B cell (primary cell): ENCODE measurements at regions not wholly inside any gene's neighbourhood (a gene's known extent, or its start where the extent isn't known, plus 50 kb on each side); places are given as distances from the start of the nearest gene placed in this dataset.

Experiments used
- ATAC-seq: fragments of 200-7000 bp; cut with Tn5 transposase; one replicate; pipeline ENCODE4 v1.10.0; 2021; ENCODE audit warnings: low read depth, mild to moderate bottlenecking, moderate number of reproducible peaks, moderate library complexity
- CTCF ChIA-PET: fragments of 350-600 bp; sonication (Branson Sonifier 250); formaldehyde crosslinking; loops from one replicate; lab custom pipeline; 2021; ENCODE audit warnings: antibody characterized with exemption, inconsistent platforms; lab: Charles Lee
- POLR2A ChIA-PET: fragments of 350-600 bp; sonication (Branson Sonifier 250); formaldehyde crosslinking; loops from one replicate; lab custom pipeline; 2021; ENCODE audit warnings: antibody characterized with exemption; lab: Charles Lee
- DNase-seq: peaks from one replicate; pipeline ENCODE4 v3.0.0; 2013
- H2AFZ ChIP-seq: 2 replicates; pipeline ENCODE4 v1.6.1; 2012; ENCODE audit warnings: mild to moderate bottlenecking, low read depth, low read length; ENCODE audit not compliant: insufficient read depth, poor library complexity, severe bottlenecking
- H3K27ac ChIP-seq, 2 donors: 1 replicate in 1 of 2; 2 replicates in 1 of 2; pipeline ENCODE4 v1.5.1; 2012 to 2013; ENCODE audit warnings: low read length in 2 of 2, mild to moderate bottlenecking in 2 of 2, moderate library complexity in 1 of 2
- H3K27me3 ChIP-seq, 4 experiments: fragments of 200-600 bp in 1 of 4; sonication (generic) in 1 of 4; replicated peaks in 1 of 4; 1 replicate in 2 of 4; 2 replicates in 2 of 4; pipeline versions ENCODE4 v1.6.1 to v1.7.0; 2013 to 2016; ENCODE audit warnings: low read length in 3 of 4, mild to moderate bottlenecking in 2 of 4, mixed read lengths in 1 of 4, moderate library complexity in 1 of 4; ENCODE audit not compliant: insufficient read depth in 4 of 4, control insufficient read depth in 3 of 4; ENCODE audit errors: control extremely low read depth in 1 of 4
- H3K36me3 ChIP-seq, 2 experiments: replicated peaks in 1 of 2; 1 replicate in 1 of 2; 2 replicates in 1 of 2; pipeline versions ENCODE4 v1.6.1 to v1.7.1; 2013; ENCODE audit warnings: low read length in 1 of 2; ENCODE audit not compliant: insufficient read depth in 2 of 2, control insufficient read depth in 1 of 2; ENCODE audit errors: control extremely low read depth in 1 of 2, extremely low read depth in 1 of 2
- H3K4me1 ChIP-seq, 2 donors: fragments of 200-600 bp in 1 of 2; sonication (generic) in 1 of 2; 1 replicate in 1 of 2; 2 replicates in 1 of 2; pipeline versions ENCODE4 v1.5.1 to v1.6.1; 2013 to 2017; ENCODE audit warnings: low read length in 2 of 2; ENCODE audit not compliant: control insufficient read depth in 2 of 2, insufficient read depth in 2 of 2
- H3K4me2 ChIP-seq: replicated peaks from 2 replicates; pipeline ENCODE3; 2012; ENCODE audit warnings: mild to moderate bottlenecking, low read depth, low read length; ENCODE audit not compliant: poor library complexity, severe bottlenecking
- H3K4me3 ChIP-seq, 5 experiments: fragments of 200-600 bp in 1 of 5; sonication (generic) in 1 of 5; 1 replicate in 3 of 5; 2 replicates in 2 of 5; pipeline versions ENCODE4 v1.5.1 to v1.7.0; 2011 to 2016; ENCODE audit warnings: low read length in 4 of 5, mild to moderate bottlenecking in 4 of 5, low read depth in 2 of 5, control low read depth in 1 of 5, moderate library complexity in 1 of 5; ENCODE audit not compliant: insufficient read depth in 1 of 5; ENCODE audit errors: control extremely low read depth in 1 of 5, extremely low read depth in 1 of 5
- H3K79me2 ChIP-seq: fragments of 200-600 bp; sonication (generic); one replicate; pipeline ENCODE4 v1.6.0; 2016; ENCODE audit warnings: low read length; ENCODE audit not compliant: control insufficient read depth, insufficient read depth
- H3K9ac ChIP-seq: fragments of 200-600 bp; sonication (generic); 2 replicates; pipeline ENCODE4 v1.6.1; 2017; ENCODE audit warnings: mild to moderate bottlenecking, low read length, moderate library complexity
- H3K9me3 ChIP-seq, 3 donors: one replicate each; pipeline versions ENCODE4 v1.6.1 to v1.7.1; 2013; ENCODE audit warnings: low read length in 2 of 3; ENCODE audit not compliant: control insufficient read depth in 2 of 3, insufficient read depth in 1 of 3; ENCODE audit errors: control extremely low read depth in 1 of 3
- H4K20me1 ChIP-seq: 2 replicates; pipeline ENCODE4 v1.6.0; 2012; ENCODE audit warnings: mild to moderate bottlenecking, low read length; ENCODE audit not compliant: insufficient read depth, control insufficient read depth, poor library complexity, severe bottlenecking
- H3K27ac Mint-ChIP-seq: one replicate; pipeline ENCODE4 v1.8.0; 2021; ENCODE audit warnings: mixed read lengths
- H3K27me3 Mint-ChIP-seq: one replicate; pipeline ENCODE4 v1.8.0; 2021; ENCODE audit warnings: mixed read lengths
- H3K4me1 Mint-ChIP-seq: one replicate; pipeline ENCODE4 v1.8.0; 2021; ENCODE audit warnings: mixed read lengths
- H3K4me3 Mint-ChIP-seq: one replicate; pipeline ENCODE4 v1.8.0; 2021; ENCODE audit warnings: mixed read lengths
- H3K9me3 Mint-ChIP-seq: one replicate; pipeline ENCODE4 v1.8.0; 2022; ENCODE audit warnings: mixed read lengths; ENCODE audit not compliant: insufficient read depth
- EZH2 ChIP-seq: IDR thresholded peaks from 2 replicates; pipeline ENCODE4 v1.6.1; 2012; ENCODE audit warnings: borderline replicate concordance, low read depth, mild to moderate bottlenecking, moderate library complexity, low read length; ENCODE audit not compliant: insufficient read depth, poor library complexity, severe bottlenecking
- WGBS: methylation state at CpG from one replicate; pipeline ENCODE4 v1.1.5; 2013; ENCODE audit warnings: missing lambda C conversion rate; ENCODE audit not compliant: insufficient coverage; 5-methylcytosine and 5-hydroxymethylcytosine counted together
- intact Hi-C: fragments of 100-400 bp; cut with micrococcal nuclease; formaldehyde crosslinking; loops from one replicate; pipeline ENCODE4 v1.10.0; 2022
- TF ChIP-seq, protein P1 (sequence below): fragments of 200-600 bp; IDR thresholded peaks from one replicate; pipeline ENCODE4 v1.8.0; 2022; ENCODE audit warnings: antibody characterized with exemption, mild to moderate bottlenecking

DNA sequence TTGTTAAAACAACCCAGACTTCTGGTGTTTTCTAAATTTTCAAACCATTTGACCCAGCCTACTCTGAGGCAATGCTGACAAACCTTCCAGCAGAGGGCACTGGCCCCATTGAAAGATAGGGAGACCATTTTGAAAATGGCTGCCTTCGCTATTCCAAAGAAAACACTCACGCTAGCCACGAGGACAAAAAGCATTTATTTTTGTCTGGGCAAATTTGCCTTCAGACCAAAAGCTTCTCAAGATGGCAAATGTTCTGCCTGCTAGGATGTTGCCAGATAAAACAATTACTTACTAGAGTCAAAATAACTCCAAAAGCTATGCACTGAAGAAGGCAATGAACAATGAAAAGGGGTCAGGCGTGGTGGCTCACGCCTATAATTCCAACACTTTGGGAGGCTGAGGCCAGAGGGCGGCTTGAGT, 296.7 kb upstream of the IRX5 start:
- Histone ChIP-seq H2AFZ (no peak overlapping the region), H4K20me1 (no peaks in the 10 kb centered on the region), H3K4me2 (no peak overlapping the region), H3K27ac (no peak overlapping the region), H3K36me3 (no peaks in the 10 kb centered on the region), H3K9ac (no peak overlapping the region), H3K9me3 (peaks cover 0 to 5% (median 0%) of the 10 kb centered on the region in 3 donors), H3K4me3 (no peak overlapping the region), H3K79me2 (no peaks in the 10 kb centered on the region), H3K4me1 (no peaks in the 10 kb centered on the region), H3K27me3 (no peaks in the 10 kb centered on the region)
- ATAC-seq (no peak), DNase-seq (no peak)
- 78% methylated on average over 5 of the region's 6 CpGs for WGBS
- no peak overlapping the region for H3K4me3 Mint-ChIP-seq
- H3K4me1 Mint-ChIP-seq: no peaks in the 10 kb centered on the region
- ChIA-PET CTCF (no interaction called here), POLR2A (no interaction called here)
- TF ChIP-seq EZH2: no peak
- TF ChIP-seq, protein P1, sequence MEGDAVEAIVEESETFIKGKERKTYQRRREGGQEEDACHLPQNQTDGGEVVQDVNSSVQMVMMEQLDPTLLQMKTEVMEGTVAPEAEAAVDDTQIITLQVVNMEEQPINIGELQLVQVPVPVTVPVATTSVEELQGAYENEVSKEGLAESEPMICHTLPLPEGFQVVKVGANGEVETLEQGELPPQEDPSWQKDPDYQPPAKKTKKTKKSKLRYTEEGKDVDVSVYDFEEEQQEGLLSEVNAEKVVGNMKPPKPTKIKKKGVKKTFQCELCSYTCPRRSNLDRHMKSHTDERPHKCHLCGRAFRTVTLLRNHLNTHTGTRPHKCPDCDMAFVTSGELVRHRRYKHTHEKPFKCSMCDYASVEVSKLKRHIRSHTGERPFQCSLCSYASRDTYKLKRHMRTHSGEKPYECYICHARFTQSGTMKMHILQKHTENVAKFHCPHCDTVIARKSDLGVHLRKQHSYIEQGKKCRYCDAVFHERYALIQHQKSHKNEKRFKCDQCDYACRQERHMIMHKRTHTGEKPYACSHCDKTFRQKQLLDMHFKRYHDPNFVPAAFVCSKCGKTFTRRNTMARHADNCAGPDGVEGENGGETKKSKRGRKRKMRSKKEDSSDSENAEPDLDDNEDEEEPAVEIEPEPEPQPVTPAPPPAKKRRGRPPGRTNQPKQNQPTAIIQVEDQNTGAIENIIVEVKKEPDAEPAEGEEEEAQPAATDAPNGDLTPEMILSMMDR: no peak
- H3K27ac Mint-ChIP-seq: no peak overlapping the region
- intact Hi-C loops: no loop called here
- no peaks in the 10 kb centered on the region for H3K27me3 Mint-ChIP-seq
- H3K9me3 Mint-ChIP-seq: no peaks in the 10 kb centered on the region

DNA sequence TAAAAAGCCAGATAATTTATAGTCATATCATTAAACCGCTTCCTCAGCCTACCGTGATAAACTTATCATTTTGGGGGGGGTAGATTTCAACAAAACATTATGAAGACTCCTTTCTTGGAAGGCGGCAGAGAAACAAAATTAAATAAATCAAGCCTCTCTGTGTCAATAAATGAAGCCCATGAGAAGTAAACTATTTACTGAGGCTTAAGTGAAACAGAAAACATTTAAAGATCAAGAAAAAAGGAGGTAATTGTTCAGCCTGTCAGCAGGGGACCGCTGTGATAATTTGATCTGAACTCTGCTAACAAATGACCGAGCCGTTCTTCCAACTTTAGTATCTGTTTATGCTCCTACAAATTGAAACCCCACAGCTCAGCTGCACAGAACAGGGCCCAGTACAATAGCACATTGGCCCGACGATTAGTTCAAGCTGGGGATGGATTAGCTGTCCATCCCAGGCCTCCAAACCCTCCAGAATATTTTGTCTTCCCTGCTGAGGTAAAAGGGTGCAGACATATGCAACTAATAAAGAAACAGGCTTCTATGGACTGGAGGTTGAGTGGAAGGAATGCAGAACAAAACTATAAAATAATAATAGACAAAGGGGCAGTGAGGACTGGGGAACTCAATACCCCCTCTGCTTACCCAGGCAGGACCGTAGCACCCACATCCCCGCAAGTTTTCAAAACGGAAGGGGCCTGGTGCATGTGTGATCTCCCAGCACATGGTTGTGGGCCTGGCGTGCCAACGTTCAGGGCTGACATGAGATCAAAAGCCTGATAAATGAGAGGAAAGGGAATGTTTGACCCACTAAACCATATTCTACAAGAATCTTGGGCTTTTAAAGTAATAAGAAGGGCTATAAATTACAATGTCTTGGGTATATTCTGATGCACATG, 298.1 kb upstream of the IRX5 start:
- Mint-ChIP-seq H3K4me3 (no peak overlapping the region), H3K4me1 (no peaks in the 10 kb centered on the region), H3K9me3 (no peaks in the 10 kb centered on the region), H3K27me3 (no peaks in the 10 kb centered on the region), H3K27ac (no peak overlapping the region)
- ATAC-seq (no peak), DNase-seq (no peak)
- Histone ChIP-seq H3K36me3 (no peaks in the 10 kb centered on the region), H3K27me3 (no peaks in the 10 kb centered on the region), H3K4me3 (no peak overlapping the region), H3K9ac (no peak overlapping the region), H3K4me1 (no peaks in the 10 kb centered on the region), H2AFZ (no peak overlapping the region), H3K9me3 (peaks cover 0 to 5% (median 0%) of the 10 kb centered on the region in 3 donors), H3K4me2 (no peak overlapping the region), H4K20me1 (no peaks in the 10 kb centered on the region), H3K27ac (no peak overlapping the region), H3K79me2 (no peaks in the 10 kb centered on the region)
- intact Hi-C loops: no loop called here
- ChIA-PET POLR2A (no interaction called here), CTCF (no interaction called here)
- 84% methylated on average over 5 of the region's 13 CpGs for WGBS
- TF ChIP-seq, protein P1: no peak
- TF ChIP-seq EZH2: no peak
